Testis (tissue), 2 donors: ENCODE measurements at regions not wholly inside any gene's neighbourhood (a gene's known extent, or its start where the extent isn't known, plus 50 kb on each side); places are given as distances from the start of the nearest gene placed in this dataset.

Source experiments
- POLR2A ChIP-seq: fragments of 450-650 bp; IDR thresholded peaks from one replicate; pipeline ENCODE4 v1.6.1; 2017; ENCODE audit warnings: antibody characterized with exemption, mild to moderate bottlenecking, moderate library complexity
- TF ChIP-seq, protein P1 (sequence below), 3 experiments: fragments of 450-650 bp in 2 of 3; fragments of 200-600 bp in 1 of 3; sonication (generic) in 1 of 3; IDR thresholded peaks; one replicate each; pipeline ENCODE4 v1.5.1; 2016 to 2019; ENCODE audit warnings: antibody characterized with exemption in 3 of 3, mild to moderate bottlenecking in 2 of 3, moderate library complexity in 1 of 3

DNA sequence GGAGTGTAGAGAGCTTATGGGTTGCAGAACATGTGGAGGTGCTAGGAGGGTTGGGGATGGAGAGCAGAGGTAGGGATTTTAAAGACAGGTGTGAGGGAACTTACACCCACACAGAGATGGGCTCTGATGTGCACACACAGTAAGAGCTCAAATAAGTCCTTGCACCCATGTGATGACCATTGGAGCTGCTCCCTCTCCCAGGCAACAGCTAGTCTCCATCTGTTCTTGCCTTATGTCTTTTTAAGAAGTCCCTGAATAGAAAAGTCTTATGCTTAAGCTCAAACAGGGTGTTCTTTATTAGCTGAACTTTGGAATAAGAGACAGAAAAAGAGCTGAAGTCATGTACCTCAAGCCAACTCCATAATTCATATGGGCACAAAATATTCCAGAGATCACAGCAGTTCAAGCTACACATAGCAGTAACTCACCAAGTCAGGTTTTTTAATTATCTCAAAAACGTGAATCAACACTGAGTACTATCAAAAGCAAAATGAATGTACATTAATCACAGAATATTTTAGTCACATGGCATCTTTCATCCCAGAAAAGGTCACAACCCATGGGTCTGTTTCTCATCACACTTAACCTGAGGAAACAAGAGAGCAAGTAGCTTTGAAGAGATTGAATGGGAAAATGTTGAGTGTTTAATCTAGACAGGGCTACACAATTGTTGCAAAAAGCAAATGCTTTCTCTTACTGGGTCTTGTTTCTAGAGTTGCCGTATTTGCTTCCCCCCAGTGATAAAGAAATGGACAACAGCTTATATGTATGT lies 1513.6 kb upstream of the SEL1L start:
- TF ChIP-seq, protein P1, sequence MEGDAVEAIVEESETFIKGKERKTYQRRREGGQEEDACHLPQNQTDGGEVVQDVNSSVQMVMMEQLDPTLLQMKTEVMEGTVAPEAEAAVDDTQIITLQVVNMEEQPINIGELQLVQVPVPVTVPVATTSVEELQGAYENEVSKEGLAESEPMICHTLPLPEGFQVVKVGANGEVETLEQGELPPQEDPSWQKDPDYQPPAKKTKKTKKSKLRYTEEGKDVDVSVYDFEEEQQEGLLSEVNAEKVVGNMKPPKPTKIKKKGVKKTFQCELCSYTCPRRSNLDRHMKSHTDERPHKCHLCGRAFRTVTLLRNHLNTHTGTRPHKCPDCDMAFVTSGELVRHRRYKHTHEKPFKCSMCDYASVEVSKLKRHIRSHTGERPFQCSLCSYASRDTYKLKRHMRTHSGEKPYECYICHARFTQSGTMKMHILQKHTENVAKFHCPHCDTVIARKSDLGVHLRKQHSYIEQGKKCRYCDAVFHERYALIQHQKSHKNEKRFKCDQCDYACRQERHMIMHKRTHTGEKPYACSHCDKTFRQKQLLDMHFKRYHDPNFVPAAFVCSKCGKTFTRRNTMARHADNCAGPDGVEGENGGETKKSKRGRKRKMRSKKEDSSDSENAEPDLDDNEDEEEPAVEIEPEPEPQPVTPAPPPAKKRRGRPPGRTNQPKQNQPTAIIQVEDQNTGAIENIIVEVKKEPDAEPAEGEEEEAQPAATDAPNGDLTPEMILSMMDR (IDR thresholded peaks at IDR 0.05): no peak
- TF ChIP-seq POLR2A: no peak
